ENCODE measurements at regions not wholly inside any gene's neighbourhood (a gene's known extent, or its start where the extent isn't known, plus 50 kb on each side); places are given as distances from the start of the nearest gene placed in this dataset.

- Histone ChIP-seq H3K4me3 (no peak overlapping the region), H3K9me2 (ENCODE audit: insufficient read depth) (no peaks in the 10 kb centered on the region; the same call in 1 of the 2 replicates), H3K4me2 (no peak overlapping the region), H2AFZ (peak overlapping the region; percentile 43; the same call in 1 of the 2 replicates), H3K36me3 (ENCODE audit: insufficient read depth) (no peaks in the 10 kb centered on the region), H3F3A (replicated peaks; ENCODE audit: low read depth) (no peaks in the 10 kb centered on the region), H3K79me2 (replicated peaks; ENCODE audit: insufficient read depth) (no peaks in the 10 kb centered on the region), H3K27ac (ENCODE audit: low read depth) (no peak overlapping the region), H4K20me1 (replicated peaks; ENCODE audit: insufficient read depth) (no peaks in the 10 kb centered on the region), H3K27me3 (ENCODE audit: insufficient read depth) (no peaks in the 10 kb centered on the region), H3K4me1 (ENCODE audit: insufficient read depth) (no peaks in the 10 kb centered on the region)
- Mint-ChIP-seq H3K27ac (no peak overlapping the region), H3K9me3 (peaks cover 2% of the 10 kb centered on the region; the same call in 1 of the 3 replicates), H3K4me3 (no peak overlapping the region), H3K4me1 (no peaks in the 10 kb centered on the region), H3K36me3 (ENCODE audit: low read depth) (no peaks in the 10 kb centered on the region), H3K27me3 (ENCODE audit: insufficient read depth, low read depth, poor library complexity) (no peaks in the 10 kb centered on the region)
- TF ChIP-seq EZH2phosphoT487 (IDR thresholded peaks at IDR 0.05; ENCODE audit: unreplicated experiment) (no peak), ETS1 (IDR thresholded peaks at IDR 0.05) (no peak), ZNF462 (CRISPR knock-in tag; IDR thresholded peaks at IDR 0.05) (no peak), NANOG (IDR thresholded peaks at IDR 0.05; ENCODE audit: borderline replicate concordance) (no peak), CTCF (conservative IDR thresholded peaks at IDR 0.05; ENCODE audit: low read depth in 2 of 2) (no peak), STAT1 (IDR thresholded peaks at IDR 0.05; ENCODE audit: unreplicated experiment) (no peak), POLR2AphosphoS5 (IDR thresholded peaks at IDR 0.05; ENCODE audit: low read depth) (no peak), CREB1 (CRISPR knock-in tag; IDR thresholded peaks at IDR 0.05; ENCODE audit: low read depth) (no peak), EZH2 (IDR thresholded peaks at IDR 0.05; ENCODE audit: low read depth, unreplicated experiment) (no peak), ZNF114 (CRISPR knock-in tag; IDR thresholded peaks at IDR 0.05) (no peak), JUNB (IDR thresholded peaks at IDR 0.05; ENCODE audit: unreplicated experiment) (no peak), REST (IDR thresholded peaks at IDR 0.05; ENCODE audit: unreplicated experiment) (no peak), ZNF331 (CRISPR knock-in tag; IDR thresholded peaks at IDR 0.05; ENCODE audit: low read depth) (no peak)
- DNase-seq (ENCODE audit: low spot score) (no peak), ATAC-seq (no peak)
These were observed 1237.6 kb downstream of the EFNB2 start for GRCh38 chr13:105297839-105298238.

All from GM23338 (cell line).